Sigmoid colon (tissue), 6 donors: ENCODE measurements at regions not wholly inside any gene's neighbourhood (a gene's known extent, or its start where the extent isn't known, plus 50 kb on each side); places are given as distances from the start of the nearest gene placed in this dataset.
A peak's percentile ranks its signal among the peaks of the same experiment; 100 is the strongest.

Experiments used
- DNase-seq: peaks from one replicate; pipeline ENCODE4 v3.0.0-alpha.2; 2019
- H3K27ac ChIP-seq, 4 donors: fragments of 200-600 bp; sonication (generic); one replicate each; pipeline ENCODE4 v1.5.1; 2016 to 2019; ENCODE audit warnings: mild to moderate bottlenecking in 1 of 4
- H3K27me3 ChIP-seq, 3 donors: fragments of 200-600 bp; sonication (generic); one replicate each; pipeline ENCODE4 v1.5.1; 2019; ENCODE audit warnings: mild to moderate bottlenecking in 1 of 3
- H3K36me3 ChIP-seq, 4 donors: fragments of 200-600 bp; sonication (generic); one replicate each; pipeline ENCODE4 v1.5.1; 2016 to 2019
- H3K4me1 ChIP-seq, 4 donors: fragments of 200-600 bp; sonication (generic); one replicate each; pipeline ENCODE4 v1.5.1; 2017 to 2019
- H3K4me3 ChIP-seq, 4 donors: fragments of 200-600 bp; sonication (generic); one replicate each; pipeline ENCODE4 v1.5.1; 2017 to 2019; ENCODE audit warnings: mild to moderate bottlenecking in 2 of 4, moderate library complexity in 1 of 4
- H3K9me3 ChIP-seq, 4 donors: fragments of 200-600 bp in 3 of 4; sonication (generic) in 3 of 4; one replicate each; pipeline versions ENCODE4 v1.5.1 to v1.6.1; 2013 to 2019
- EP300 ChIP-seq, 4 donors: sonication (generic); formaldehyde crosslinking; IDR thresholded peaks; one replicate each; pipeline ENCODE4 v1.6.1; 2017; ENCODE audit warnings: antibody characterized with exemption in 4 of 4
- POLR2A ChIP-seq, 2 donors: fragments of 450-650 bp; IDR thresholded peaks; one replicate each; pipeline ENCODE4 v1.6.1; 2016; ENCODE audit warnings: antibody characterized with exemption in 2 of 2, mild to moderate bottlenecking in 2 of 2, moderate library complexity in 2 of 2
- POLR2AphosphoS5 ChIP-seq, 4 donors: sonication (generic); formaldehyde crosslinking; IDR thresholded peaks; one replicate each; pipeline ENCODE4 v1.6.1; 2017; ENCODE audit warnings: antibody characterized with exemption in 4 of 4
- WGBS, 2 donors: extraction: QIAGEN DNeasy Blood & Tissue Kit; methylation state at CpG; one replicate each; pipeline ENCODE4 v1.1.7; 2013; 5-methylcytosine and 5-hydroxymethylcytosine counted together
- intact Hi-C: fragments of 100-400 bp; cut with DNase I; formaldehyde crosslinking; loops from one replicate; pipeline ENCODE4 v1.15.1; 2023
- TF ChIP-seq, protein P1 (sequence below), 4 experiments: fragments of 450-650 bp in 3 of 4; fragments of 200-600 bp in 1 of 4; IDR thresholded peaks; one replicate each; pipeline ENCODE4 v1.5.1; 2016 to 2019; ENCODE audit warnings: antibody characterized with exemption in 4 of 4, mild to moderate bottlenecking in 3 of 4, moderate library complexity in 2 of 4
- donor health status: healthy with polysubstance abuse.
- donor health status: healthy.

DNA sequence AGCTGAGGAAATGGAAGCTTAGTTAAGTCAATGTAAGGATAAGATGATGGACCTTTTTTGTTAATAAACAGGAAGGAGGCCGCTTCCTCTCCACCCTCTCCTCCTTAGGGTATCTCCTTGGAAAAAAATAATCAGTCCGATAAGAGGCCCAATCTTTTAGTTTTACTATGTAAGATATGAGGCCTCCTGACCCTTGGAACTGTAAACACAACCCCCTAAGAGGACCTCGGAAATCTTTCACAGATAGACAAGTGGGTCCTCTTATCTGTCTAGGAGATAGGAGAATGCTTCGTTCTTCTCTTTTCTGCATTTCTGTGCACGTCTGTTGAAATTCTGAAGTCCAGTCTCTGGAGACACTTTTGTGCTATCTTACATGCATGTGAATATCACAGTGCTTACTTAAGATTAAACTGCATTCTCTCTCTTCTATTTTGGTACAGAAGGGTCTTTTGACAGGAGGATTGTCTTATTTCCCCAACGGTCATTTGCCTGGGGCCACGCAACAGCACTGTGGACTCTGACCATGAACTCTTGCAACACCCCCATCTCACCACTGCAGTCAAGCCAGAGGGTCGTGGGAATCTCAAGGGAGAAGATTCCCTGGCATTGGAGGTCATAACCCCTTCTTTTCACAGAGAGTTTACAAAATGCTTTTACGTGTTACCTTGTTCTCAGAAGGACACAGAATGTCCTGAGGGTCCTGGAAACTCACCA lies 313.0 kb upstream of the RTL1 start:
- DNase-seq, result peak; percentile 17
- no peak for TF ChIP-seq POLR2A (IDR thresholded peaks at IDR 0.05)
- TF ChIP-seq EP300 (IDR thresholded peaks at IDR 0.05), result no peak
- TF ChIP-seq, protein P1, sequence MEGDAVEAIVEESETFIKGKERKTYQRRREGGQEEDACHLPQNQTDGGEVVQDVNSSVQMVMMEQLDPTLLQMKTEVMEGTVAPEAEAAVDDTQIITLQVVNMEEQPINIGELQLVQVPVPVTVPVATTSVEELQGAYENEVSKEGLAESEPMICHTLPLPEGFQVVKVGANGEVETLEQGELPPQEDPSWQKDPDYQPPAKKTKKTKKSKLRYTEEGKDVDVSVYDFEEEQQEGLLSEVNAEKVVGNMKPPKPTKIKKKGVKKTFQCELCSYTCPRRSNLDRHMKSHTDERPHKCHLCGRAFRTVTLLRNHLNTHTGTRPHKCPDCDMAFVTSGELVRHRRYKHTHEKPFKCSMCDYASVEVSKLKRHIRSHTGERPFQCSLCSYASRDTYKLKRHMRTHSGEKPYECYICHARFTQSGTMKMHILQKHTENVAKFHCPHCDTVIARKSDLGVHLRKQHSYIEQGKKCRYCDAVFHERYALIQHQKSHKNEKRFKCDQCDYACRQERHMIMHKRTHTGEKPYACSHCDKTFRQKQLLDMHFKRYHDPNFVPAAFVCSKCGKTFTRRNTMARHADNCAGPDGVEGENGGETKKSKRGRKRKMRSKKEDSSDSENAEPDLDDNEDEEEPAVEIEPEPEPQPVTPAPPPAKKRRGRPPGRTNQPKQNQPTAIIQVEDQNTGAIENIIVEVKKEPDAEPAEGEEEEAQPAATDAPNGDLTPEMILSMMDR (IDR thresholded peaks at IDR 0.05), result no peak
- no peak for TF ChIP-seq POLR2AphosphoS5 (IDR thresholded peaks at IDR 0.05)
- H3K27ac ChIP-seq, result peak overlapping the region in 2 of 4 donors; percentile 14 to 17
- intact Hi-C loops, result no loop called here
- 58 to 78% methylated on average over 9 of the region's 9 CpGs for WGBS, 2 donors
- H3K9me3 ChIP-seq, result peaks cover 0 to 4% (median 0%) of the 10 kb centered on the region in 4 donors
- peaks cover 0 to 42% (median 30%) of the 10 kb centered on the region in 4 donors for H3K4me1 ChIP-seq
- H3K4me3 ChIP-seq, result no peak overlapping the region
- no peaks in the 10 kb centered on the region for H3K27me3 ChIP-seq
- H3K36me3 ChIP-seq, result no peaks in the 10 kb centered on the region

DNA sequence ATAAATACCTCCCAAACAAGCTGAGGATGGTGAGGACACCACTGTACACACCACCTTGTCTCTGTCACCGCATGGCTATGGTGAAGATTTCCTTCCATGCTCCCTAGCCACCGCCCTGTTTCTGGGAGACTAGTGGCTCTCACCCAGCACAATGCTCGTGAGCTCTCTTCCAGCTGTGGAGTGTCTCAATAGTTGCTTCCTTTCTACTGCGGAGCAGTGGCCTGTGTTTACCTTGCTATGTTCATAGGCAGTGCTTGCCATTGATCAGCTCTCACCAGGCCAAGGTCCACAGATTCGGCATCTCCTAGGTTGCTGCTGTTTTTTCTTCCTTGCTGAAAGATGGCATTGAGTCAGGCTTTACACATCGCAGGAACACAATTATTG lies 313.6 kb upstream of the RTL1 start:
- DNase-seq, result peak; percentile 47
- 61 to 73% methylated on average over 6 of the region's 6 CpGs for WGBS, 2 donors
- H3K4me3 ChIP-seq, result no peak overlapping the region
- H3K9me3 ChIP-seq, result peaks cover 0 to 4% (median 0%) of the 10 kb centered on the region in 4 donors
- no peaks in the 10 kb centered on the region for H3K27me3 ChIP-seq
- intact Hi-C loops, result no loop called here
- H3K4me1 ChIP-seq, result peaks cover 0 to 42% (median 31%) of the 10 kb centered on the region in 4 donors
- peak overlapping the region in 2 of 4 donors; percentile 14 to 17 for H3K27ac ChIP-seq
- no peaks in the 10 kb centered on the region for H3K36me3 ChIP-seq
- no peak for TF ChIP-seq POLR2AphosphoS5 (IDR thresholded peaks at IDR 0.05)
- TF ChIP-seq POLR2A (IDR thresholded peaks at IDR 0.05), result no peak
- TF ChIP-seq, protein P1 (IDR thresholded peaks at IDR 0.05), result no peak
- TF ChIP-seq EP300 (IDR thresholded peaks at IDR 0.05), result no peak

DNA sequence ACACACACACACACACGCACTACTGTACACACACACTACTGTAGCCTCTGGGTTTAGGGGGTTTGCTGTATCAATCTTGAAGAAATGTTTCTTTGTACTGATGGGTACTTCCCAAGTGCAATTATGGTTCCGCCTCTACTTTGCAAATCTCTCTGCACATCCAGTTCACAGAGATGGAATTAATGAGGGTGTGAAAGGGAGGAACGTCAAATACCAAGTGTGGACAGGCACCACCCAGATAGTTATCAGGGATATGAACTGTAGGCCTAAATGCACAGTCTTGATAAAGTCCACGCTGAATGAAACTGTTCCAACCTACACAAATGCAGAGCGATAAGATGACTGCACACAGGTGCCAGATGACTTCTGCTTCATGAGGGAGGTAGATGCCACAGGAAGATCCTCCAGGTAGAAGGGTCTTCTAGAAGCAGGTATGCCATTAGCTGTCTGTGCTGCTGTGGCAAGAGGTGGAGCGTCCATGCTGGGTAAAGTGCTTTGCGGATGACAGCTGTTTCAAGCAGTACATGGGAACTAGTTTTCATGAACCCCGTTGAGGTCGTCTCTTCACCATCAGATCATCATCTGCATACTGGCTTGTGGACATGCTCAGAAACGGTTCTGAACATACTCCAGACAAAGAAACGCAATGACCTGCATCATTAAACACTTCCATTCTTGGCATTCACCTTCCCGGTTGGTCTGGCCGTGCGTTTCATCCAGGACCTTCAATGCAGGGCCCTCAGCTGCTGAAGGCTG lies 314.3 kb upstream of the RTL1 start:
- intact Hi-C loops, result no loop called here
- Histone ChIP-seq H3K4me1 (peaks cover 0 to 42% (median 31%) of the 10 kb centered on the region in 4 donors), H3K9me3 (peaks cover 0 to 4% (median 0%) of the 10 kb centered on the region in 4 donors), H3K36me3 (no peaks in the 10 kb centered on the region), H3K27ac (peak overlapping the region in 2 of 4 donors; percentile 14 to 17), H3K4me3 (no peak overlapping the region), H3K27me3 (no peaks in the 10 kb centered on the region)
- TF ChIP-seq, protein P1 (IDR thresholded peaks at IDR 0.05), result no peak
- no peak for TF ChIP-seq POLR2A (IDR thresholded peaks at IDR 0.05)
- TF ChIP-seq EP300 (IDR thresholded peaks at IDR 0.05), result no peak
- TF ChIP-seq POLR2AphosphoS5 (IDR thresholded peaks at IDR 0.05), result no peak
- 81 to 90% methylated on average over 14 of the region's 14 CpGs for WGBS, 2 donors
- peak; percentile 38 for DNase-seq

DNA sequence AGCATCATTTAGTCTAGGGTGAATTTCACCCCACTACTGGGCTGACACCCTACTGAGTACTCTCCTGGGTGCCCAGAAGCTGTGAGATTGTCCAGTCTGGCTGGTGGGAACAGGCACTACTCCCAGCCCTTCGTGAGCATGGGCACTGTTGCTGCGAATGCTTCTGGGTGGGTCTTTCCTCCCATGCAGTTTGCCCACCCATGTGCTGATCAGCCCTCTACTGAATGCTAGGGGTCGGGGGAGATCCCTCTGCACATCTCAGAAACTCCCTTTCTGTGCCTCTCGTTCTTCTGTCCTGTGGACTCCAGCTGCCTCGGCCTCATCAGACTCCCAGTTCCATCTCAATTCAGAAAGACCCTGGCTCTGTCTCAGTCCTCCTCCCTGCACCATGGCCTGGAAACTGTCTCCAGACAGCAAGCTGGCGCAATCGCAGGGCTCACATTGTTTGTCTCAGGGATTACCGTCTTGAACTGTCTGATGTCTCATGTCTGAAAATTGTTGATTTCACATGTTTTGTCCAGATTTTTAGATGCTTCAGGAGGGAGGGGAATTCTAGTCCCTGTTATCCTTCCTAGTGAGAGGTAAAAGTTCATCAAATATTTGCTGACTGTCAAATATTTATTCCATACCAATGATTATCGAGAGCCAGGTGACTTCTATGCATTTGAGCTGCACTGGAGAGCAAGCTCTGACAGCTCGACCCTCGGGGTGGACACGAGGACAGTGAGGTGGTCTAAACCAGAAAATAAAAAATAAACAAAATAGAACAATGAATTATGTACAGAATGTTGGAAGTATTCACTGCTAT lies 316.6 kb upstream of the RTL1 start:
- Histone ChIP-seq H3K27me3 (no peaks in the 10 kb centered on the region), H3K36me3 (no peaks in the 10 kb centered on the region), H3K4me1 (peaks cover 0 to 42% (median 31%) of the 10 kb centered on the region in 4 donors), H3K9me3 (peaks cover 0 to 4% (median 0%) of the 10 kb centered on the region in 4 donors), H3K27ac (peak overlapping the region in 3 of 4 donors; percentile 55 to 66 (median 56)), H3K4me3 (no peak overlapping the region)
- intact Hi-C loops, result loop anchor here (2.0 kb wide), 1 partner anchor 139 kb away; no protein-coding TSS in a partner anchor
- TF ChIP-seq, protein P1 (IDR thresholded peaks at IDR 0.05), result no peak
- TF ChIP-seq EP300 (IDR thresholded peaks at IDR 0.05), result peak in 1 of 4 donors; percentile 34
- TF ChIP-seq POLR2A (IDR thresholded peaks at IDR 0.05), result no peak
- peak; percentile 55 to 83 (median 68) for TF ChIP-seq POLR2AphosphoS5 (IDR thresholded peaks at IDR 0.05)
- DNase-seq, result peak; percentile 74
- 78 to 79% methylated on average over 12 of the region's 12 CpGs for WGBS, 2 donors
